ENCODE measurements at regions not wholly inside any gene's neighbourhood (a gene's known extent, or its start where the extent isn't known, plus 50 kb on each side); places are given as distances from the start of the nearest gene placed in this dataset.

DNA sequence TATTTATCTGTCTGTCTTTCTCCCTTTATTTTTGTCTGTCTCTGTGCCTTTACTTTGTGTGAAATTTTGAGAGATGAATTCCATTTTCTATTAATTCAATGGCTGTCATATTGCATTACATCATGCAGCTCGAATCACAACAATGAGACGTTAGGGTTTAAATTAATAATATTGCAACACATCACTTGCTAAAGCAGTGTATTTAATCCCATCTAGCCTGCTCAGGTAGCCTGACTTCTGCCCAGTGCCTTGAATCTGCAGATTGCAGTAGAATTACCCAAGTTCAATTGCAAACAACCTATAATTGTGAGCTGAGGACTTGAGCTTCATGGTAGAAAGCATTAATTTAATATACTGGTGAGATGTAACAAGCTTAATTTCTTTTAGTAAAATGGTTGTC lies 235.7 kb upstream of the TSHZ2 start:
- no peak for DNase-seq (ENCODE audit: low spot score)

DNA sequence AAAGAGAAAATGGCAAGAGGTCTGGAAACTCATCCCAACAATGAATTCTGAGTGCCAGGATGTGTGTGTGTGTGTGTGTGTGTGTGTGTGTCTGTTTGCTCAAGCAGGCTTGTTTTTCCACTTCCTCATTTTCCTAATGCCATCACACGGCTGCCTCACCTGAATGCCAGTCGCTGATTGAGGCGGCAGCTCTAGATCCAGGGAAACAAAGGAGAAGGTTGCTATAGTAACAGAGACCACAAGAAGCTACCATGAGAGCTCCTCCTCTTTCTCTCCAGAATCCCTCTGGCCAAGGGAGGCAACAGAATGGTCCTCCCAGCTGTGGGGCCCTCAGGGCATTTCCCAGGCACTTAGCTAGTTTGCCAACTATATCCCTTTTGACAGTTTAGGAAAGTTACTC lies 241.1 kb upstream of the TSHZ2 start:
- no peak for DNase-seq (ENCODE audit: low spot score)

DNA sequence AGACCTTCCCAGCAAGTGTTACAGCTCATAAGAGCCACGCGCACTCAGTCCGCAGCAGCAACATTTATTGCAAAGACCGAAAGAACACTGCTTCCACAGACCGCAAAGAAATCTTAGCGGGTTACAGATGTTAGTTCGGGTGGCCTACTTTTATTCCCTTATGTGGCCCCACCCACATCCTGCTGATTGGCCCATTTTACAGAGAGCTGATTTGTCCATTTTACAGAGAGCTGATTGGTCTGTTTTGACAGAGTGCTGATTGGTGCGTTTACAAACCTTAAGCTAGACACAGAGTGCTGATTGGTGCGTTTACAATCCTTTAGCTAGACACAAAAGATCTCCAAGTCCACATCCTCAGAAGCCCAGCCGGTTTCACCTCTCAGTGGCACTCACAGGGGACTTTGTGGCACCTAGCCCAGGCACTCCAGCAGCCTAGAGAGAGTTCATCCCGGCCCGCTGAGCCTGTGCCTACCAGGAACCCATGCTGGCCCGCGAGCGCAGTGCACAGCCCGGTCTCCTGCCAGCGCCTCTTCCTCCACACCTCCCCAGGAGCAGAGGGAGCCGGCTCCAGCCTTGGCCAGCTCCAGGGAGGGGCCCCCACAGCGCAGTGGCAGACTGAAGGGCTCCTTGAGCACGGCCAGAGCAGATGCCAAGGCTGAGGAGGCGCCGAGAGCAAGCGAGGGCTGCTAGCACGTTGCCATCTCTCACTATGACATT lies 244.3 kb upstream of the TSHZ2 start:
- DNase-seq (ENCODE audit: low spot score), result no peak

DNA sequence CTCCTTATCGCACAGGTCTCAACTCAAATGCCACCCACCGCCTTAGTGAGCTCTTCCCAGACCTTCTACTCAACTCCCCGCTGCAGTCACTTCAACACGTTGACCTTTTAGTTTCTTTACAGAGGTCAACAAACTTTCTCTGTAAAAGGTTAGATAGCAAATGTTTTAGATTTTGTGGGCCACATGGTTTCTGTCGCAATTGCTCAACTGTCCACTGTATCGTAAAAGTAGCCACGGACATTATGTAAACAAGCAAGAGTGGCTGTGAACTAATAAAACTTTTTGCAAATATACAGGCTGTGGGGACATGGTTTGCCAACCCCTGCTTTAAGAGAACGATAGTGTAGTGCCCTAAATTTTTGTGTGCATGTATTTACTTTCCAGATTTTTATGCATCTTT lies 247.6 kb upstream of the TSHZ2 start:
- DNase-seq (ENCODE audit: low spot score), result no peak

DNA sequence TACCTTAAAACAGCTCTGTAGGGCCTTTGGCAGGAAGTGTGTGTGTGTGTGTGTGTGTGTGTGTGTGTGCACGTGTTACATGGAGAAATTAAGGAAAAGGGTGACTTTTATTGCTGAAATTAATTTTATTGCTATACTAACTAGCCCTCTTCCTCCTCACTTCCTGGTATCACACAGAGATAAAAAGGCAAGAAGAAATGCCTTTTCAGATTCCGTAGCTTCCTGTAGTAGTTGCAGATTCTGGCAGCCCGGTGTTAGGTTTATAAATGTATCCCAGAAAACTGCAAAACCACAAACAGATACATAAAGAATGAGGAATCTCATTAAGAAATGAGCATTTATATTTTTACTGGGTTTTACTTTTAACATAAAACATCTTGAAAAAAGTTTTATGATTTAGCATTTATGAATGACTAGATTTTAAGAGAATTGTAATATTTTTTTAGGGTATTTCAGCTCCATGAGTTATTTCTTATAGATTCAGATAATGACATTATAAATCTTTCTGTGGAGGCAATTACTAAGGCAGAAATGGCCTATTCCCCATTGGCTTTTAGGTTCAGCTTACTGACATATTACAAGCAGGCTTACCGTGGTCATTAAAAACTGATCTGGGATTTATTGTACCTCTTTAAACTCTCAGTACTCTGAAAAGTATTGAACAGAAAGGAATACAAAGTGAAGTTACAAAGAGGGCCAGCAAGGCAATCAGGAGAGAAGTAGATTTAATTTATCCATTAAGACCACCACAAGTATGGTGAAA lies 249.1 kb upstream of the TSHZ2 start:
- no peak for DNase-seq (ENCODE audit: low spot score)

DNA sequence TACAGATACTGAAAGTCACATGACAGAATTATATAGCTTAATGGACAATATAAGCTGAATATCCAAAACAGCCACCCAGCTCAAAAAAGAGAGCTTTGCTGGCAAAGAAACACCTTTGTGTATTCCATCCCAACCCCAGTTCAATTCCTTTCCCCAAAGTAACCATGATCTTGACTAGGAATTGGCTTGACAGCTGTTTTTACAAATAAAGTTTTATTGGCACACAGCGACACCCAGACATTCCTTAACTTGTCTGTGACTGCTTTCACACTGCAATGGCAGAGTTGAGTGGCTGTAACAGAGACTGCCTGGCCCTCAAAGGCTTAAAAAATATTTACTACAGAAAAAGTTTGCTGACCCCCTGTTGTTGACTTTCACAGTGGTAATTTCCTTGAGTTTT lies 264.0 kb upstream of the TSHZ2 start:
- no peak for DNase-seq (ENCODE audit: low spot score)

DNA sequence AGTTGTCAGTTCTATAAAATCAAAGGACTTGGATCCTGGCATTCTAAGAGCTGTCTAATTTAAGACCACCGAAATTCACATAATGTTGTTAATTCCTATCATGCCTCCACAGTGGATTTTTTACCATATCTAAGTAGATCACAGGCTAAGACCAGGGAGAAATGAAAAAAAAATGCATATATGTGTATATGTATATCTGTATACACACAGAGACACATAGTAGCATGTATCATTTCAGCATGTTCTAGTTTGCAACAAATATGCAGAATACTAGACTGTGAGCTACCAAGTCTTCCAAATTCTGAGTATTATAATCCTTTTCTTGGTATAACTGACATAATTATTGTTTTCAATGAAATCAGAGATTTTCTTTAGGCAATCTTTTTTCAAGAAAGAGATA lies 267.6 kb upstream of the TSHZ2 start:
- DNase-seq (ENCODE audit: low spot score), result no peak

DNA sequence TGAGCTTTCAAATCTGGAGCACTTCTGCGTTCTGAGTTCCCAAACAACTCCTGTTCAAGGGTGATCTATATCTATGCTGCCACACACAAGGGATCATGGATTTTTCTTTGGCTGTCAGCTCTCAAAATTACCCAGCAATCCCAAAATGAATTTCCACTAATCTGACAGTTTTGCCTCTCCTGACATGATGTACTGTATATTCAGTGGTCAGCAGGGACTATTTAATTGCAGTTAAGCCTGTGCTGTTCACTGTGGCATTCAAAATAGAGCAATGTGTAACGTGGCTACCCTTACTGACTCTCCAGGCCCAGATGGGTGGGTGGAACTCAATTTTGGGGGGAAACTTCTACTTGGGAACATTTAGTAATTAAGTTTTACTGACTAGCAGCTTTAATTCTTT lies 283.8 kb upstream of the TSHZ2 start:
- DNase-seq (ENCODE audit: low spot score), result no peak

DNA sequence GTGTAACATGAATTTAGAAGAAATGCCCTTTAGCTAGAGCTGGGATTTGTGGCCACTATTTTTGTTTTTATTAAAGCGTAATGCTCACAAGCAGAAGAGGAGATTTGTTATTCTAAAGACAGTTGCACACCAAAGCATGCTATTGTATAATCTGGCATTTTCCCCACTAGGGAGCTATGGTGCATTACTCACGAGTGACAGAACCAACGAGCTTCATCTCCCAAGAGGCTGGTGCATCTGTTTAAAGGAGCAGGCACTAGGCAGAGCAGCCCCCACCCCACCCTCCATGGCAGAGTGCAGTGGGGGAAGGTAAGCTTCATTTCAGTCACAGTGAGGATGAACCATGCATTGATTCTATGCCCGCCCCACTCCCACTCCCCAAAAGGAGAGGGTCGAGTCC lies 287.3 kb upstream of the TSHZ2 start:
- DNase-seq (ENCODE audit: low spot score), result no peak

DNA sequence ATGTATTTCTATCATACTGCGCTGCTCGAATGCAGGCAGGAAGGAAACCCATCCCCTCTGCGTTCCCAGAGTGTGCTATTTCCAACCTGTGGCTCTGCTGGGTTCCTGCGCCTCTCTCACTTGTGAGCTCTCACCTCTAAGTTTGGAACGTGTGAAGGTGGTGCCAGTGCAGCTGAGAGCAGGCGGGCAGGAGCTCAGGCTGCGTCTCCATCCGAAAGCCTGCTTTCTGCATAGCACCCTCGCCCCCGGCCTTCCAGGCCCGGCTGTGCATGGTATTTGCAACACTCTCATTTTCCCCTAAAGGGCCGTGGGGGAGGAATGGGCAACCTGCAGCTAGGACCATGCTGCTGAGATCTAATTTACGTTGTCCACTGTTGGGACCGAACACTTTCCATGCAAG lies 288.0 kb upstream of the TSHZ2 start:
- DNase-seq (ENCODE audit: low spot score), result no peak

DNA sequence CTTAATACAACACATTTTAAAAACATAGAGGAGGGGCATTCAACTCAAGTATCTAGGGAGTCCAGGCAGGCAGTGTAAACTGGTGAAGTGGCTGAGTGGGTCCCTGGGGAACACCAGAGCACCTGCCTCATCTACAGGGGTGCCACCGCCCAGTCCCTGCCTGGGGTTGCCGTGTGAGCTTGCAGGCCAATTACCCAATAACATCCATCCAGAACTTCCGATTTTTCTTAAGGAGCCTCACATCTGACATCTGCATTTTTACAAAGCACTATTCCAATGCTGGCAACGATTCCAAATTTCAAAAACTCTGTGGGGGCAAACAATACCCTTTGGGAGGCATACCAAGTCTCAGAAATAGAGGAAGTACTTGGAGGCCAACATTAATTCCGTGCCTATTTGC lies 288.4 kb upstream of the TSHZ2 start:
- no peak for DNase-seq (ENCODE audit: low spot score)

DNA sequence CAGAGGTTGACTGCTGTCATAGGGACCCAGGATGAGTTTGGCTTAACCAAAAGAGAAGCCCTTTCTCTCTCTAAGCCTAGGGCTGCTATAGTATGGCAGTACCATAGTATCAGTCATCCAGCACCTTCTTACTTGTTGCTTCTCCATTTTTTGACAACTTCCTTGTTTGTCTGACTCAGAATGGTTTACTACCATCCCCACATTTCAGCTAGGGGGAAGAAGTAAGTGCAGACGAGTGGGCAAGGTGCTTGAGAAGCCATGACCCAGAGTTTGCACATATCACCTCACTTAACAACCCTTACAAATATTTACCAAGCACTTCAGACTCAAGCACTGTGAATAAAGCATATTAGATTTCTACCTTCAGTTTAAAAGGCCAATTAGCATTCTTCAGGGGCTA lies 289.9 kb upstream of the TSHZ2 start:
- DNase-seq (ENCODE audit: low spot score), result no peak

DNA sequence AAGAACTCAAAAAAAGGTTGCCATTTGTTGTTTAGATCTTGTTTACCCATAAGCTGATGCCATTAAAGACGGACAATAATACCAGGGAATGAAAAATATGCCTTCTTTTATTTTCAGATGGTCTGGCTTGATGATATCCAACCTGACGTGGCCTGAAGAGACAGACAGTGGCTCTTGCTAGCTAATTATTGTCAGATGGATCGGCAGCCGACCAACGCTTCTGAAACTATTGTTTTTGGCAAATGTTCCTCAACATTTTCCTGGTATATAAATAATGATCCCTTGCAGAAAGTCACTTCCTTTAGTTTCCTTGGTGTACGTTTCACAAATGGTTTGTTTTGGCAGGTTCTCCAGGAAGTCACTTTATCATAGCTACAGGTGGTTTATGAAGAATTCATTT lies 290.9 kb upstream of the TSHZ2 start:
- DNase-seq (ENCODE audit: low spot score), result no peak

DNA sequence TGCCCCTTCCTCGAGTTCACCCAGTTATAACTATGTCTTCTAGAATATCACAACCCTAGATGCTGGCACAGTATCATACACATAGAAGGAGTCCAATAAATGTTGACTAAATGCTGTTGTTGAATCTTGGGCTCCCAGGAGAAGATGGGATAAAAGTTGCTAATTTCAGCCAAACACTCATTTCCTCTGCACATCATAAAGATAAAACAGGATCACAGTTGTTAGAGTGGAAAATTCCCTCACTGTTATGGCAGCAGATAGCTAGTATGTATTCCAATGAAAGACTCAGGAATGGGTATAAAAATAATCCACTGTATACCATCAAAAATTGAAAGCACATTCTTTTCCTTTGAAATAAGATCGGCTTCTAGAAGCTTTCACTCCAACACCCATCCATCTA lies 294.9 kb upstream of the TSHZ2 start:
- no peak for DNase-seq (ENCODE audit: low spot score)

DNA sequence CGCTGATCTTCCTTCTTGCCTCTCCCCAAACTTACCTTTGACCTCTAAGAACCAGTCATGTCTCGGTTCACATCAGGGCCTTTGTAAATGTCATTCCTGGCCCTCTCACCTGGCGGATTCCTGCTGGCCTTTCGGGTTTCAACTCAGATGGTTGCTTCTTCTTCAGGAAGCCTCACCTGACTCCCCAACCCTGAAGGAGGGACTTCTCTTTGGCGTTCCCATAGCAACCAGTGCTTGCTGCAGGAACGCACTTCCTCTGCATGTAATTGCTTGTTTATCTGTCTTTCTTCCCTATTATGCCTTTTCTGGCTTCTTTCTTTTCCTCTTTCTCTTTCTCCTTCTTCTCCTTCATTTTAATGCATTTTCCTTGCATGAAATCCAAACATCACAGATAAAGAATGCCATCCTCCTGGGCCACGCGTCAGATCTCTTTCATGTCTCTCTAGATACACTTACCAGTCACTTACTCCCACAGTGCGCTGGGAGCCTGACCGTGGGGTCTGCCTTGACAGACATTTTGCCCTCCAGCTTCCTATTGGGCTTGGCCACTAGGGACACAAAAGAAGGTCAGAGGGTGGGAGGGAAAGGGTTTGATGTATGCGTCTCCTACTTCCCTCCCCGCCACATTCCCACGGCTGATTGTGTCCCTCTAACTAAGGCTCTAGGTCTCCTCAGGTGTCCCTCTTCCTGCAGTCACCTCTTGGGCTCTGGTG lies 295.7 kb upstream of the TSHZ2 start:
- no peak for DNase-seq (ENCODE audit: low spot score)

DNA sequence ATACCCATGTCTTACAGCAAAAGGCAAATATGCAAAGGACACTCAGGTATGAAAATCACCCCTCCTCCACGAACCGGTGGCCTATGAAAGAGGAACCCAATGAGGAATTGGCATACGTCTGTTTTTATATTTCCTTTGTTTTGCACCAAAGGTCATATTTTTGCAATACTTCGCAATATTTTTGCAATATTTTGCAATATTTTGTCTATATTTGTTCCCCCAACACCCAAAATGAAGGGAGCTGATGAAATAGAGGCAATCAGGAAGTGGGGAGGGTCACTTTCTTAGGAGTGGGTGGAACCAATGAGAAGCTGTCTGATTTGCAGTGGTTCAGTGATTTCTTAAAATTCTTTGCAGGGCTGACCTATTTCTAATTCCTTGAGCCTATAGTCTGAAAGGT lies 296.8 kb upstream of the TSHZ2 start:
- no peak for DNase-seq (ENCODE audit: low spot score)

DNA sequence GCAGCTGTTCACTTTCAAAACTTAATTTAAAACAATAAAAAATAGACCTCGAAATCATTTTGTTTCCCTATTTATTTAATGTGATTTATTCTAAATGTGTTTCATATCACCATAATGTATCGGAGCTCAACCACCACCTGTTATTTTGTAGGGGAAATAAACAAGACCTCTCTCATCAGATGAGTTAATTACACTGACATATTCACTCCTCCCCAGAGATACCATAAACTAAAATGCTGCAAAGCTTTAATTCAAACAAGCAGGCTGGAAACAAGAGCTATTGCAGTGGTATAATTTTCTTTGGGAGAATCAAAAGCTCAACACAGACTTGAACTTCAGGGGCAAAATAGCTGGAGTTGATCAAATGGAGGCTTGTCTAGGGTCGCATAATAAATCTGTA lies 303.5 kb upstream of the TSHZ2 start:
- DNase-seq (ENCODE audit: low spot score), result no peak

DNA sequence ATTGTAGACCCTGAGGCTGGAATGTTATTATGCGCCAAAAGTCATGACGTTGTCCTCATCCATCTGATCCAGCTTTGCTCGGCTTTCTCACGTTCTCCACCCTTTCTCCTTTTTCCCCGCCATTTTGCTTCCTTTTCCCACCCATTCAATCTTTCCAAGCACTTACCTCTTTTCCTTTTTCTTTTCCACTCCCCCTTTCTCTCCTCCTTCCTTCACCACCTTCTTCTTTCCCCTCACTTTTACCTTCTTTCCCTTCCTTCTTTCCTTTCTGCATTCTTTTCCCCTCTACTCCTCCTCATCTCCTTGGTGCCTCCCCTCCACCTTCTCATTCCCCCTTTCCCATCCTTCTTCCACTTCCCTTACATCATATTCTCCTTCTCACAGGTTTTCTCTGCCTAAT lies 304.8 kb upstream of the TSHZ2 start:
- no peak for DNase-seq (ENCODE audit: low spot score)

DNA sequence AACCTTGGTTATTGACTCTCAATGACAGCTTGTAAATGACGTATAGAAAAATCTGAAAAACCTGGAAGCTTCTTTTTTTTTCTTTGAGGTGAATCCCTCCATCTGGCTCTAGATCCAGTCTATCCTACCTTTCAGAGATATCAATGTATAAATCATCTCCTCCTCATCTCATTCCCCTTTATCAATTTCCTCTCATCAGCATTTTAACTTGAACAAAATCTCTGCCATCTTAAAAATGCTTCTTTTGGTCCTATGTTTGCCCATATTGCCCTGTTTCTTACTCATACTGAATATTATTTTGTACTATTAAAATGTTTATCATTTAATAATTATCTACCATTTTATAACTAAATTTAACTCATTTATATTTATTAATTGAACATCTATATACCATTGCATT lies 306.7 kb upstream of the TSHZ2 start:
- DNase-seq (ENCODE audit: low spot score), result no peak

DNA sequence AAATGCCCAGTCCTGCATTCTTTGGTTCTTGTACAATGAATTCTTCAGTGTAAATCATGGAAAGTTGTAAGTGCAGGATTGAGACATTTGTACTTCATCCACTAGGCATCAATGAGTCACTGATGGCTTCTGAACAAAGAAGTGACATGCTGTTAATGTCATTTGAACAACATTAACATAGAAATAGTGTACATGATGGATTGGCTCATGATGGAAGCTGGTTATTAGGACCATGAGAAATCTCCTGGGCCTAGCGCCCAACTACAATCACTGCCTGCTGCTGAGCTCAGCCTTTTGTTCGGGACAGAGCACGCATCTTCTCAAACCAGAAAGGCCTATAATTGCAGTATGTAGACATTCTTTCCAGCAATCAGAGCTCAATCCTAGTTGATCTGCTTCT lies 316.8 kb upstream of the TSHZ2 start:
- no peak for DNase-seq (ENCODE audit: low spot score)

DNA sequence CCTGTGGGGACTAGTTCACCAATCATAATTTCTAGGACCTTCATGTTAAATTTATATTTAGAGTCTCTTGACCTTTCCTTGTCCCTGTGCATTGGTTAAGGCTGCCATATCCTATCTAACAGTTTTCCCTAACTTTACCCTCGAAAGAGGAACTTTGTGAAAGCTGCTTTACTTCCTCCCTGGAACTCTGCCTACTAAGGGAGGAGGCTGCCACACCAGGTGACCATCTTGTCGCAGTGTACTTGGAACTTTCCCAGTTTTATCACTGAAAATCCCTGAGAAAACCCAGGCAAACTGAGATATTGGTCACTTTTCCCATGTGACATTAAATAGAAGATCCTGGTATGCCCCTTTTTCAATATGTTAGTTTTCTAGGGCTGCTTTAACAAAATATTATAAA lies 317.6 kb upstream of the TSHZ2 start:
- no peak for DNase-seq (ENCODE audit: low spot score)

DNA sequence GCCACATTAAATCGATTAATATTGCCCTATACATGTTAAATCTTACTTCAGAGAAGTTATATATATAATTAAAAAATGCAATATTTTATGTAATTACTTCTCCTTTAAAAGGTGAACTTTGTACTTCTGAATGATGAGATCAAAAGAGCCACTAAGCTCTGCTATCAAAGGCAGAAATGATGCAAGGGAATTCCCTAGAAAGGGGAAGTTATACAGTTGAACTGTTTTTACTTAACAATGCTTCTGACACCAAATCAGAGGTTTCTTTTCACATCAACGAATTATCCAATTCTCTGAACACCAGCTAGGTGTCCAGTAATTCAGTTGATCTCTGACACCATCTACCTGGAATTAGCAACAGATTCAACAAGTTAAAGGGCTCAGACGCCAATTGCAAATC lies 319.9 kb upstream of the TSHZ2 start:
- no peak for DNase-seq (ENCODE audit: low spot score)

DNA sequence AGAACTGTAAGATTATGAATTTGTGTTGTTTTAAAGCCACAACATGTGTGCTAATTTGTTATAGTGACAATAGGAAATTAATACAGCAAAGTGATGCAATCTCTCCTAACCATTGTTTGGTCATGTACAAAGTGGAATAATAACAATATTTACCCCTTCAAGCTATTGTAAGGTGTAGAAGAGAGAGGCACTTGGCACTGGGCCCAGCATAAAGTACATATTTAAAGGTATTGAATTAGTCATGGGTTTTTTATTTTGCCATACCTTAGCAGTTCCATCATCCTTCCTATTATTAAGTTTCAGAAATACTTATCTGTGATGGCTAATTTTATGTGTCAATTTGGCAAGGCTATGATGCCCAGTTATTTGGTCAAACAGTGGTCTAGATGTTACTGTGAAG lies 322.4 kb upstream of the TSHZ2 start:
- no peak for DNase-seq (ENCODE audit: low spot score)

All from ureter (tissue), 1 donor.